H9 (cell line): ENCODE measurements at regions not wholly inside any gene's neighbourhood (a gene's known extent, or its start where the extent isn't known, plus 50 kb on each side); places are given as distances from the start of the nearest gene placed in this dataset.

Source experiments
- DNase-seq: peaks from one replicate; pipeline ENCODE4 v3.0.0-alpha.2; 2017
- H2AFZ ChIP-seq: one replicate; pipeline ENCODE4 v1.6.1; 2013; ENCODE audit warnings: mild to moderate bottlenecking, low read length, control low read depth, moderate library complexity
- H2AK5ac ChIP-seq: 2 replicates; pipeline ENCODE4 v1.6.1; 2013; ENCODE audit warnings: low read length, control low read depth, mixed read lengths; ENCODE audit not compliant: insufficient read length
- H2BK120ac ChIP-seq: one replicate; pipeline ENCODE4 v1.6.1; 2013; ENCODE audit warnings: low read depth, mild to moderate bottlenecking, low read length, control low read depth, inconsistent platforms; ENCODE audit not compliant: poor library complexity, severe bottlenecking
- H2BK12ac ChIP-seq: 2 replicates; pipeline ENCODE4 v1.6.1; 2013; ENCODE audit warnings: low read length, control low read depth, mixed read lengths, low read depth; ENCODE audit not compliant: insufficient read length
- H2BK15ac ChIP-seq: 2 replicates; pipeline ENCODE4 v1.6.1; 2013; ENCODE audit warnings: low read depth, low read length, control low read depth
- H2BK20ac ChIP-seq: one replicate; pipeline ENCODE4 v1.6.1; 2013; ENCODE audit warnings: low read depth, mild to moderate bottlenecking, low read length, control low read depth, inconsistent platforms; ENCODE audit not compliant: poor library complexity, severe bottlenecking
- H2BK5ac ChIP-seq: 2 replicates; pipeline ENCODE4 v1.6.1; 2013; ENCODE audit warnings: low read length, control low read depth, mixed read lengths; ENCODE audit not compliant: insufficient read length
- H3K14ac ChIP-seq: 2 replicates; pipeline ENCODE4 v1.6.1; 2013; ENCODE audit warnings: low read length, control low read depth; ENCODE audit not compliant: insufficient read depth
- H3K18ac ChIP-seq: 2 replicates; pipeline ENCODE4 v1.6.1; 2013; ENCODE audit warnings: low read depth, mild to moderate bottlenecking, mixed read lengths, low read length, control low read depth; ENCODE audit not compliant: insufficient read length
- H3K23ac ChIP-seq: 2 replicates; pipeline ENCODE4 v1.6.1; 2013; ENCODE audit warnings: low read length, control low read depth, mixed read lengths, low read depth; ENCODE audit not compliant: insufficient read length
- H3K23me2 ChIP-seq: 2 replicates; pipeline ENCODE4 v1.6.1; 2013; ENCODE audit warnings: low read depth, mild to moderate bottlenecking, mixed read lengths, low read length, control low read depth; ENCODE audit not compliant: insufficient read length, poor library complexity, severe bottlenecking
- H3K27ac ChIP-seq: 2 replicates; pipeline ENCODE4 v1.5.1; 2013; ENCODE audit warnings: low read length, control low read depth, mixed read lengths, low read depth; ENCODE audit not compliant: insufficient read length
- H3K27me3 ChIP-seq: 2 replicates; pipeline ENCODE4 v1.6.1; 2013; ENCODE audit warnings: low read length, control low read depth, inconsistent platforms; ENCODE audit not compliant: insufficient read depth
- H3K4ac ChIP-seq: 2 replicates; pipeline ENCODE4 v1.6.1; 2013; ENCODE audit warnings: low read depth, mild to moderate bottlenecking, control low read depth, inconsistent platforms, low read length, moderate library complexity
- H3K4me1 ChIP-seq: 2 replicates; pipeline ENCODE4 v1.6.1; 2013; ENCODE audit warnings: low read length, control low read depth, inconsistent platforms; ENCODE audit not compliant: insufficient read depth
- H3K4me2 ChIP-seq: 2 replicates; pipeline ENCODE4 v1.6.1; 2013; ENCODE audit warnings: low read length, control low read depth, mixed read lengths; ENCODE audit not compliant: insufficient read length, insufficient read depth
- H3K56ac ChIP-seq: 2 replicates; pipeline ENCODE4 v1.6.1; 2013; ENCODE audit warnings: low read depth, mild to moderate bottlenecking, mixed read lengths, low read length, control low read depth; ENCODE audit not compliant: insufficient read length
- H3K79me1 ChIP-seq: 2 replicates; pipeline ENCODE4 v1.6.1; 2013; ENCODE audit warnings: low read depth, mild to moderate bottlenecking, moderate library complexity, low read length, control low read depth, inconsistent platforms; ENCODE audit not compliant: insufficient read depth, poor library complexity, severe bottlenecking
- H3K79me2 ChIP-seq: 2 replicates; pipeline ENCODE4 v1.6.1; 2013; ENCODE audit warnings: low read length, control low read depth, inconsistent platforms; ENCODE audit not compliant: insufficient read depth
- H3K9ac ChIP-seq: 2 replicates; pipeline ENCODE4 v1.6.1; 2013; ENCODE audit warnings: low read length, control low read depth, mixed read lengths; ENCODE audit not compliant: insufficient read length; ENCODE audit errors: extremely low read depth
- H3K9me3 ChIP-seq: one replicate; pipeline ENCODE4 v1.6.1; 2013; ENCODE audit warnings: low read depth, low read length, inconsistent platforms; ENCODE audit not compliant: control insufficient read depth
- H3T11ph ChIP-seq: one replicate; pipeline ENCODE4 v1.6.1; 2013; ENCODE audit warnings: mild to moderate bottlenecking, low read length, control low read depth, inconsistent platforms
- H4K20me1 ChIP-seq: one replicate; pipeline ENCODE4 v1.6.1; 2013; ENCODE audit not compliant: control insufficient read depth, insufficient read length, insufficient read depth
- H4K5ac ChIP-seq: 2 replicates; pipeline ENCODE4 v1.6.1; 2013; ENCODE audit warnings: low read depth, mild to moderate bottlenecking, mixed read lengths, low read length, control low read depth; ENCODE audit not compliant: insufficient read length
- H4K8ac ChIP-seq: replicated peaks from 2 replicates; pipeline ENCODE4 v1.6.1; 2013; ENCODE audit warnings: low read length, control low read depth, mixed read lengths, low read depth; ENCODE audit not compliant: insufficient read length
- H4K91ac ChIP-seq: 2 replicates; pipeline ENCODE4 v1.6.1; 2013; ENCODE audit warnings: low read depth, mild to moderate bottlenecking, moderate library complexity, mixed read lengths, low read length, control low read depth; ENCODE audit not compliant: insufficient read length
- H3K27ac Mint-ChIP-seq, 3 experiments: 2 replicates in 2 of 3; 3 replicates in 1 of 3; pipeline ENCODE4 v1.8.0; 2020 to 2021; ENCODE audit warnings: mixed read lengths in 3 of 3, mild to moderate bottlenecking in 1 of 3, moderate library complexity in 1 of 3
- H3K27me3 Mint-ChIP-seq: 2 replicates; pipeline ENCODE4 v1.8.0; 2021; ENCODE audit warnings: low read depth, mild to moderate bottlenecking, moderate library complexity, mixed read lengths
- H3K36me3 Mint-ChIP-seq, 3 experiments: 2 replicates in 2 of 3; 3 replicates in 1 of 3; pipeline ENCODE4 v1.8.0; 2020 to 2021; ENCODE audit warnings: low read depth in 3 of 3, mixed read lengths in 3 of 3; ENCODE audit not compliant: insufficient read depth in 1 of 3
- H3K4me1 Mint-ChIP-seq, 2 experiments: 2 replicates each; pipeline ENCODE4 v1.8.0; 2020; ENCODE audit warnings: mixed read lengths in 2 of 2
- H3K4me3 Mint-ChIP-seq, 2 experiments: 2 replicates in 1 of 2; 3 replicates in 1 of 2; pipeline ENCODE4 v1.8.0; 2020 to 2021; ENCODE audit warnings: mild to moderate bottlenecking in 2 of 2, mixed read lengths in 2 of 2, moderate library complexity in 1 of 2
- H3K9me3 Mint-ChIP-seq, 2 experiments: 2 replicates in 1 of 2; 3 replicates in 1 of 2; pipeline ENCODE4 v1.8.0; 2020; ENCODE audit warnings: mild to moderate bottlenecking in 2 of 2, mixed read lengths in 2 of 2, moderate library complexity in 1 of 2
- TF ChIP-seq, protein P1 (sequence below): fragments of 200-600 bp; sonication (generic); conservative IDR thresholded peaks from 3 replicates; pipeline ENCODE4 v1.8.0; 2021; ENCODE audit warnings: antibody characterized with exemption, mild to moderate bottlenecking

- Histone ChIP-seq H2BK20ac (no peak overlapping the region), H4K20me1 (no peaks in the 10 kb centered on the region), H3K56ac (no peak overlapping the region), H2AFZ (no peak overlapping the region), H4K5ac (no peak overlapping the region), H3T11ph (no peak overlapping the region), H3K23me2 (no peaks in the 10 kb centered on the region), H3K27ac (no peak overlapping the region), H2BK5ac (no peak overlapping the region), H2AK5ac (no peak overlapping the region), H3K14ac (no peak overlapping the region), H3K23ac (no peak overlapping the region), H4K8ac (no peak overlapping the region), H3K79me1 (no peaks in the 10 kb centered on the region), H2BK15ac (no peak overlapping the region), H3K4ac (no peak overlapping the region), H3K9ac (no peak overlapping the region), H3K79me2 (no peaks in the 10 kb centered on the region), H3K4me1 (no peaks in the 10 kb centered on the region), H2BK12ac (no peak overlapping the region), H3K27me3 (no peaks in the 10 kb centered on the region; the same call in 1 of the 2 replicates), H3K4me2 (no peak overlapping the region), H3K18ac (no peak overlapping the region), H4K91ac (no peak overlapping the region), H3K9me3 (no peaks in the 10 kb centered on the region), H2BK120ac (no peak overlapping the region)
- H3K4me3 Mint-ChIP-seq: no peak overlapping the region
- no peaks in the 10 kb centered on the region for H3K4me1 Mint-ChIP-seq
- TF ChIP-seq, protein P1, sequence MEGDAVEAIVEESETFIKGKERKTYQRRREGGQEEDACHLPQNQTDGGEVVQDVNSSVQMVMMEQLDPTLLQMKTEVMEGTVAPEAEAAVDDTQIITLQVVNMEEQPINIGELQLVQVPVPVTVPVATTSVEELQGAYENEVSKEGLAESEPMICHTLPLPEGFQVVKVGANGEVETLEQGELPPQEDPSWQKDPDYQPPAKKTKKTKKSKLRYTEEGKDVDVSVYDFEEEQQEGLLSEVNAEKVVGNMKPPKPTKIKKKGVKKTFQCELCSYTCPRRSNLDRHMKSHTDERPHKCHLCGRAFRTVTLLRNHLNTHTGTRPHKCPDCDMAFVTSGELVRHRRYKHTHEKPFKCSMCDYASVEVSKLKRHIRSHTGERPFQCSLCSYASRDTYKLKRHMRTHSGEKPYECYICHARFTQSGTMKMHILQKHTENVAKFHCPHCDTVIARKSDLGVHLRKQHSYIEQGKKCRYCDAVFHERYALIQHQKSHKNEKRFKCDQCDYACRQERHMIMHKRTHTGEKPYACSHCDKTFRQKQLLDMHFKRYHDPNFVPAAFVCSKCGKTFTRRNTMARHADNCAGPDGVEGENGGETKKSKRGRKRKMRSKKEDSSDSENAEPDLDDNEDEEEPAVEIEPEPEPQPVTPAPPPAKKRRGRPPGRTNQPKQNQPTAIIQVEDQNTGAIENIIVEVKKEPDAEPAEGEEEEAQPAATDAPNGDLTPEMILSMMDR: no peak
- H3K9me3 Mint-ChIP-seq: no peaks in the 10 kb centered on the region
- DNase-seq: no peak
- H3K27ac Mint-ChIP-seq: no peak overlapping the region
- H3K36me3 Mint-ChIP-seq: no peaks in the 10 kb centered on the region
- no peaks in the 10 kb centered on the region; the same call in 1 of the 2 replicates for H3K27me3 Mint-ChIP-seq
These were observed 86.4 kb upstream of the FBXO11 start for GRCh38 chr2:47992671-47993070.
